Renal pelvis (tissue), 1 donor: ENCODE measurements at regions not wholly inside any gene's neighbourhood (a gene's known extent, or its start where the extent isn't known, plus 50 kb on each side); places are given as distances from the start of the nearest gene placed in this dataset.
"Not testable (repeated sequence)": the region's sequence is repeated elsewhere in the genome, so short reads cannot be mapped to it uniquely, and the experiment has no call there.

Experiments used
- DNase-seq: peaks from one replicate; pipeline ENCODE4 v3.0.0-alpha.2; 2013

GRCh38 chr16:24624102-24624501 lies 84.7 kb downstream of the RBBP6 start:
- no peak for DNase-seq

- no peak for DNase-seq
These were observed 86.9 kb downstream of the RBBP6 start for GRCh38 chr16:24626256-24626655.

- DNase-seq = no peak
These were observed 94.5 kb upstream of the TNRC6A start for GRCh38 chr16:24634919-24635318.

GRCh38 chr16:24635900-24636610 lies 93.4 kb upstream of the TNRC6A start:
- peak; percentile 36 for DNase-seq

GRCh38 chr16:24639769-24640168 lies 89.7 kb upstream of the TNRC6A start:
- DNase-seq = no peak

- no peak for DNase-seq
These were observed 86.0 kb upstream of the TNRC6A start for GRCh38 chr16:24643489-24643888.

- DNase-seq = no peak
These were observed 83.5 kb upstream of the TNRC6A start for GRCh38 chr16:24645739-24646645.

GRCh38 chr16:24646646-24646995 lies 82.8 kb upstream of the TNRC6A start:
- no peak for DNase-seq

- DNase-seq = no peak
These were observed 77.2 kb upstream of the TNRC6A start for GRCh38 chr16:24652209-24652712.

GRCh38 chr16:24652803-24653202 lies 76.6 kb upstream of the TNRC6A start:
- DNase-seq = no peak

- no peak for DNase-seq
These were observed 75.7 kb upstream of the TNRC6A start for GRCh38 chr16:24653725-24654124.

- DNase-seq = not testable (repeated sequence)
These were observed 63.5 kb upstream of the TNRC6A start for GRCh38 chr16:24665942-24666341.

GRCh38 chr16:24667244-24667764 lies 62.1 kb upstream of the TNRC6A start:
- DNase-seq = no peak

- no peak for DNase-seq
These were observed 60.9 kb upstream of the TNRC6A start for GRCh38 chr16:24668481-24669061.

- DNase-seq = peak; percentile 80
These were observed 58.6 kb upstream of the TNRC6A start for GRCh38 chr16:24670623-24671454.

- DNase-seq = no peak
These were observed 57.9 kb upstream of the TNRC6A start for GRCh38 chr16:24671455-24671954.

GRCh38 chr16:24673155-24673554 lies 56.3 kb upstream of the TNRC6A start:
- DNase-seq = no peak

- no peak for DNase-seq
These were observed 54.6 kb upstream of the TNRC6A start for GRCh38 chr16:24674877-24675276.

GRCh38 chr16:24677388-24677787 lies 52.1 kb upstream of the TNRC6A start:
- DNase-seq = no peak
